ENCODE measurements at regions not wholly inside any gene's neighbourhood (a gene's known extent, or its start where the extent isn't known, plus 50 kb on each side); places are given as distances from the start of the nearest gene placed in this dataset.

GRCh38 chr4:175394208-175394607, 417.9 kb downstream of the GPM6A start:
- ATAC-seq (ENCODE audit: insufficient read depth, low FRiP score) (no peak), DNase-seq (no peak)
- no peaks in the 10 kb centered on the region for H3K36me3 ChIP-seq (ENCODE audit: control insufficient read depth in 4 of 4, insufficient read depth in 4 of 4, low read length in 4 of 4)
- H3K4me1 ChIP-seq (ENCODE audit: control insufficient read depth in 5 of 5, insufficient read depth in 5 of 5, low read length in 5 of 5), result no peaks in the 10 kb centered on the region
- TF ChIP-seq, protein P1, sequence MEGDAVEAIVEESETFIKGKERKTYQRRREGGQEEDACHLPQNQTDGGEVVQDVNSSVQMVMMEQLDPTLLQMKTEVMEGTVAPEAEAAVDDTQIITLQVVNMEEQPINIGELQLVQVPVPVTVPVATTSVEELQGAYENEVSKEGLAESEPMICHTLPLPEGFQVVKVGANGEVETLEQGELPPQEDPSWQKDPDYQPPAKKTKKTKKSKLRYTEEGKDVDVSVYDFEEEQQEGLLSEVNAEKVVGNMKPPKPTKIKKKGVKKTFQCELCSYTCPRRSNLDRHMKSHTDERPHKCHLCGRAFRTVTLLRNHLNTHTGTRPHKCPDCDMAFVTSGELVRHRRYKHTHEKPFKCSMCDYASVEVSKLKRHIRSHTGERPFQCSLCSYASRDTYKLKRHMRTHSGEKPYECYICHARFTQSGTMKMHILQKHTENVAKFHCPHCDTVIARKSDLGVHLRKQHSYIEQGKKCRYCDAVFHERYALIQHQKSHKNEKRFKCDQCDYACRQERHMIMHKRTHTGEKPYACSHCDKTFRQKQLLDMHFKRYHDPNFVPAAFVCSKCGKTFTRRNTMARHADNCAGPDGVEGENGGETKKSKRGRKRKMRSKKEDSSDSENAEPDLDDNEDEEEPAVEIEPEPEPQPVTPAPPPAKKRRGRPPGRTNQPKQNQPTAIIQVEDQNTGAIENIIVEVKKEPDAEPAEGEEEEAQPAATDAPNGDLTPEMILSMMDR (IDR thresholded peaks at IDR 0.05; ENCODE audit: control extremely low read depth, extremely low read depth), result no peak
- H3K9ac ChIP-seq (ENCODE audit: insufficient read depth in 1 of 2, low read length in 2 of 2), result no peak overlapping the region
- no peaks in the 10 kb centered on the region for H3K27me3 ChIP-seq (ENCODE audit: control insufficient read depth in 3 of 3, insufficient read depth in 3 of 3, low read length in 2 of 3)
- H3K27ac ChIP-seq (ENCODE audit: low read depth in 1 of 2, low read length in 1 of 2), result no peak overlapping the region
- peaks cover 0 to 2% (median 0%) of the 10 kb centered on the region in 4 donors for H3K9me3 ChIP-seq (ENCODE audit: control insufficient read depth in 4 of 4, insufficient read depth in 3 of 4, low read length in 3 of 4)
- no peak overlapping the region for H3K4me3 ChIP-seq

DNA sequence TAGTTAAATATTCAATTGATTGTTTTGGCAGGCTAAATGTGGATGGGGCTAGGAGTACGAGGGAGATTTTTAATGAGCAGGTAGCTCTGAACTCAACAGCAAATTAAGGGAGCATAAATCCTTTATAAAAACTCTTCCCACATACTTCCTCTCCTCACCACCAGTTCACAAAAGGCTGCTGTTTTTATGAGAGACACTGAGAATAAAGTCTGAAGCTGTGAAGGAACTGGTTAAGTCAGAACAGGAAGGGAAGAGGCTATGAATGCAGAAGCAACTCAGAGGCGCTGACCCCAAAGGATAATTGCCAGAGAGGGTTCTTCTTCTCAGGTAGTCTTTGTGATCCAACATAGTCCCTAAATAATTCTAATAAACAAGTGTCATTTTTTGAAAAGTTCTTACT, 406.1 kb downstream of the GPM6A start:
- no peaks in the 10 kb centered on the region for H3K9me3 ChIP-seq (ENCODE audit: control insufficient read depth in 4 of 4, insufficient read depth in 3 of 4, low read length in 3 of 4)

DNA sequence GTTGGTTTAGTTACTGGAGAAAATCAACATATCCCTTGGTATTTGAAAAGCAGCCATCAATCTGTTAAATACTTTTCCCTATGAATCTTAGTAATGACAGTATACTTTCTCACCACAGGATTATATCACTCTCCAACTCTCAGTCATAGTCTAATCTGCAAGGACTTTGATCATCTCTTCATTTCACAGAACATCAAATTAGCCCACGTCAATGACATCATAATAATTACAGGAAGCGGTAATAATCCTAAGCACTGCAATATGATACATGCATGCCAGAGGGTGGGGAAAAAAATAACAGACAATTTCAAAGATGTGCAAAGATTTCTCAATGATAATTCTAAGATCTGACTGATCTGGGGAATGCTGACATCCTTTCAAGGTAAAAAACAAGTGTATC, 404.1 kb downstream of the GPM6A start:
- no peaks in the 10 kb centered on the region for H3K27me3 ChIP-seq (ENCODE audit: control insufficient read depth in 3 of 3, insufficient read depth in 3 of 3, low read length in 2 of 3)
- no peak for DNase-seq
- H3K9me3 ChIP-seq (ENCODE audit: control insufficient read depth in 4 of 4, insufficient read depth in 3 of 4, low read length in 3 of 4), result no peaks in the 10 kb centered on the region
- no peaks in the 10 kb centered on the region for H3K36me3 ChIP-seq (ENCODE audit: control insufficient read depth in 4 of 4, insufficient read depth in 4 of 4, low read length in 4 of 4)
- TF ChIP-seq, protein P1 (IDR thresholded peaks at IDR 0.05; ENCODE audit: control extremely low read depth, extremely low read depth), result no peak
- 84 to 85% methylated on average over 2 of the region's 2 CpGs for WGBS, 2 donors
- H3K4me3 ChIP-seq, result no peak overlapping the region
- ATAC-seq (ENCODE audit: insufficient read depth, low FRiP score), result no peak
- no peak overlapping the region for H3K27ac ChIP-seq (ENCODE audit: low read depth in 1 of 2, low read length in 1 of 2)
- no peak overlapping the region for H3K9ac ChIP-seq (ENCODE audit: insufficient read depth in 1 of 2, low read length in 2 of 2)
- H3K4me1 ChIP-seq (ENCODE audit: control insufficient read depth in 5 of 5, insufficient read depth in 5 of 5, low read length in 5 of 5), result no peaks in the 10 kb centered on the region

More for the DNA sequence above, 406.1 kb downstream of the GPM6A start:
- Histone ChIP-seq H3K27me3 (ENCODE audit: control insufficient read depth in 3 of 3, insufficient read depth in 3 of 3, low read length in 2 of 3) (no peaks in the 10 kb centered on the region), H3K9ac (ENCODE audit: insufficient read depth in 1 of 2, low read length in 2 of 2) (no peak overlapping the region), H3K27ac (ENCODE audit: low read depth in 1 of 2, low read length in 1 of 2) (no peak overlapping the region), H3K4me3 (no peak overlapping the region), H3K4me1 (ENCODE audit: control insufficient read depth in 5 of 5, insufficient read depth in 5 of 5, low read length in 5 of 5) (no peaks in the 10 kb centered on the region), H3K36me3 (ENCODE audit: control insufficient read depth in 4 of 4, insufficient read depth in 4 of 4, low read length in 4 of 4) (no peaks in the 10 kb centered on the region)
- ATAC-seq (ENCODE audit: insufficient read depth, low FRiP score) (no peak), DNase-seq (no peak)
- 26 to 42% methylated on average over 2 of the region's 2 CpGs for WGBS, 2 donors
- TF ChIP-seq, protein P1 (IDR thresholded peaks at IDR 0.05; ENCODE audit: control extremely low read depth, extremely low read depth), result no peak

DNA sequence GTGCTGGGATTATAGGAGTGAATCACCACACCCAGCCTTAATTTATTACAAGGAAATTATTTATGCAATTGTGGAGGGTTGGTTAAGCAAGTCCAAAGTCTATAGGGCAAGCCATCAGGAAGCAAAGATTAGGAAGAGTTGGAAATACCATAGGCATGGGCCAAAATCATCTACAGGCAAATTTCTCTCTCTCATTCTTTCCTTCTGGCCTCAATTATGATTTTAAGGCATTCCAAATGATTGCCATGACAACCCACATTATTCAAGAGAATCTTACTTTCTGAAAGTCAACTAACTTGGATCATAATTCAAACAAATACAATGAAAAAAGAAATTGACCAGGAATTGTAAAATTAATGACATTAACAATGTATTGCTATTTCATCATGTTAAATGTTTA, 400.8 kb downstream of the GPM6A start:
- Histone ChIP-seq H3K27me3 (ENCODE audit: control insufficient read depth in 3 of 3, insufficient read depth in 3 of 3, low read length in 2 of 3) (no peaks in the 10 kb centered on the region), H3K4me1 (ENCODE audit: control insufficient read depth in 5 of 5, insufficient read depth in 5 of 5, low read length in 5 of 5) (no peaks in the 10 kb centered on the region), H3K27ac (ENCODE audit: low read depth in 1 of 2, low read length in 1 of 2) (no peak overlapping the region), H3K4me3 (no peak overlapping the region), H3K9ac (ENCODE audit: insufficient read depth in 1 of 2, low read length in 2 of 2) (no peak overlapping the region), H3K36me3 (ENCODE audit: control insufficient read depth in 4 of 4, insufficient read depth in 4 of 4, low read length in 4 of 4) (no peaks in the 10 kb centered on the region), H3K9me3 (ENCODE audit: control insufficient read depth in 4 of 4, insufficient read depth in 3 of 4, low read length in 3 of 4) (peaks cover 0 to 2% (median 0%) of the 10 kb centered on the region in 4 donors)
- TF ChIP-seq, protein P1 (IDR thresholded peaks at IDR 0.05; ENCODE audit: control extremely low read depth, extremely low read depth), result no peak
- DNase-seq (no peak), ATAC-seq (ENCODE audit: insufficient read depth, low FRiP score) (no peak)
